GM12892 (cell line): ENCODE measurements at regions not wholly inside any gene's neighbourhood (a gene's known extent, or its start where the extent isn't known, plus 50 kb on each side); places are given as distances from the start of the nearest gene placed in this dataset.

ENCODE experiments used
- POLR2A ChIP-seq: IDR thresholded peaks from 2 replicates; pipeline ENCODE4 v1.6.1; 2011; ENCODE audit warnings: low read depth, low read length, control low read depth
- POLR2AphosphoS5 ChIP-seq: IDR thresholded peaks from 2 replicates; pipeline ENCODE4 v1.6.1; 2011; ENCODE audit warnings: low read depth, low read length, control low read depth
- TAF1 ChIP-seq: IDR thresholded peaks from 2 replicates; pipeline ENCODE4 v1.6.1; 2011; ENCODE audit warnings: low read depth, mild to moderate bottlenecking, control low read depth, low read length, borderline replicate concordance

DNA sequence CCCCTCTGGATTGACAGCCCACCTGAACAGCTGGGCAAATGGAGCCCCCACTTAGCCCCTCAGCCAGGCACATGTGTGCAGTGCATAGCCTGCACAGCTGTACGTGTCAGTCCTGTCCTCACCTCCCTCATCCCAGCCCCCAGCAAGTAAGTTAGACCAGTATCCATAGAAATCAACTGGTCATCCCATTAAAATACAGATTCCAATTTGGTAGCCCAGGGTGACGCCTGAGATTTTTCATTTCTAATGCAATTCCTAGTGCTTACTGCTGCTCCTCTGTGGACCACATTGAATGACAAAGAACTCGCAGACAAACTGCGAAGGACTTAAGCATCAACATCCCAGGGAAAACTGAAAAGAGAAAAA is 99.0 kb upstream of the GJB5 start:
- TF ChIP-seq POLR2AphosphoS5 (no peak), POLR2A (no peak), TAF1 (no peak)
